ENCODE measurements at regions not wholly inside any gene's neighbourhood (a gene's known extent, or its start where the extent isn't known, plus 50 kb on each side); places are given as distances from the start of the nearest gene placed in this dataset.
A peak's percentile ranks its signal among the peaks of the same experiment; 100 is the strongest.
"Not testable (repeated sequence)": the region's sequence is repeated elsewhere in the genome, so short reads cannot be mapped to it uniquely, and the experiment has no call there.

DNA sequence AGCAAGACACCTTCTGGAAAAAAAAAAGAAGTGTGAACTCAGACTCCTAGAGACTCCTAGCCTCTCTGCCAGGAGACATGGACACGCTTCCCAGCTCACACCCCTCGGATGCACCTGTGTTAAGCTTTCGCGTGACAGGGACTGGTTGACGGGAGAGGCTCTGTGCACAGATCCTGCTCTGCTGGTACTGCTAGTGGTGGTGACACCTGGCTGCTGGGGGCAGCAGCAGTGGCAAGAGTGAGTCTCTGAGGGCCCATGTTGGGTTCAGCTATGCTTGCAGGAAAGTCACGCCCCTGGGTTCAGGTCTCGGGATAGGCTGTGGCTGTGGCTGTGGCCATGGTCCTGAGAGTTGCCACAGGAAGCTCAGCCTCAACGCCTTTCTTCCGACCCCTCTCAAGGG, 81.1 kb downstream of the XRCC2 start:
- DNase-seq: no peak

DNA sequence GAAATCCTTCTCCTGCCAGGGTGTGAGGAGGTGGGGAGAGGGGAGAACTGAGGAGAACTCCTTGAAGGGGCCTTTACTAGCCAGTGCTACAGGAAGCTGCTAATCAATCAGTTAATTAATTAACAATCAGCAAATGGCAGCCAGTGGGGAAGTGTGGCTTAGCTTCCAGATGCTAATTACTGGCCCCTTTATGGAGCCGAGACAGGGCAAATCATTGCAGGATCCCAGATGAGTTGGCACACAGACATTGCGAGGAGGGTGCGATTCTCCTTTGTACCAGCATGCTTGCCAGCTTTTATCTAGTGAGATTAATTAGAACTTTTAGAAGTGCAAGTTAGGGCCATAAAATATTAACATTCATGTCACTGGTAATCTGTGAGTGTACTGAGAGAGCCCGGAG, 84.0 kb downstream of the XRCC2 start:
- DNase-seq: no peak

DNA sequence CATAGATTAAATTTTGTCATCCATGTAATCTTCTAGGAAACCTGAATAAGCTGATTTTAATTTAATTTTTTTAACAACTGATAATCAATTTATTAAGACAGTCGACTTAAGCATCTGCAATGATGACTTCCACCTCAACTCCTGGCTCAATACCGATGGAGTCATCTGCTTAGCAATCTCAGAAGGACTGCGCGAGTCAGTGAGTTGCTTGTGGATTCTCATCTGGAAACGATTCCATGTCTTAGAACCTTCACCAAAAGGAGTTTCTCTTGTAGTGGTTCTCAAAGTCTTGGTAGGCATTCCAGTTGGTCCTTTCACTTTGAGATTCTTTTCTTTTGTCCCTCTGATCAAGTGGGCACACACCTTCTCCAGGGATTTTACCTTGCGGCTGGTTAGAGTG, 85.5 kb downstream of the XRCC2 start:
- no peak for DNase-seq

DNA sequence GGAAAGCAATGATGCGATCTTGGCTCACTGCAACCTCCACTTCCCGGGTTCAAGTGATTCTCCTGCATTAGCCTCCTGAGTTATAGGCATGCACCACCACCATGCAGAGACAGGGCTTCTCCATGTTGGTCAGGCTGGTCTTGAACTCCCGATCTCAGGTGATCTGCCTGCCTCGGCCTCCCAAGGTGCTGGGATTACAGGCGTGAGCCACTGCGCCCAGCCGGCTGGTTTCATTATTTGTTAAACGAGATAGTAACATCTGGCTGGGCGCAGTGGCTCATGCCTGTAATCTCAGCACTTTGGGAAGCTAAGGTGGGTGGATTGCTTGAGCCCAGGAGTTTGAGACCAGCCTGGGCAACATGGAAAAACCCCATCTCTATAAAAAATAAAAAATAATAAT, 86.1 kb downstream of the XRCC2 start:
- not testable (repeated sequence) for DNase-seq

DNA sequence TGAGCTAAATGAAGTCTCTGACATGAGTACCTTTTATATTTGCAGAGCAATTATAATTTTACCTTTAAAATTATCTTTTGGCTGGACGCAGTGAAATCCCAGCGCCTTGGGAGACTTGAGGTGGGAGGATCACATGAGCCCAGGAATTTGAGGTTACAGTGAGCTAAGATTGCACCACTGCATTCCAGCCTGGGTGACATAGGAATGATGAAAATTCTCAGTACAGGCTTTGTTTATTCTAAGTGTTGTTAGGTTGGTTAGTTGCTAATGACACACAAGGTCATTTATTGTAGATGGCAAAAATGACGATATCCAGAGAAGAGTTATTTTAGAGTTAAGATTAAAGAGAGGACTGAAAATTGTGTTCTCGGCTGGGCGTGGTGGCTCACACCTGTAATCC, 87.6 kb downstream of the XRCC2 start:
- no peak for DNase-seq

DNA sequence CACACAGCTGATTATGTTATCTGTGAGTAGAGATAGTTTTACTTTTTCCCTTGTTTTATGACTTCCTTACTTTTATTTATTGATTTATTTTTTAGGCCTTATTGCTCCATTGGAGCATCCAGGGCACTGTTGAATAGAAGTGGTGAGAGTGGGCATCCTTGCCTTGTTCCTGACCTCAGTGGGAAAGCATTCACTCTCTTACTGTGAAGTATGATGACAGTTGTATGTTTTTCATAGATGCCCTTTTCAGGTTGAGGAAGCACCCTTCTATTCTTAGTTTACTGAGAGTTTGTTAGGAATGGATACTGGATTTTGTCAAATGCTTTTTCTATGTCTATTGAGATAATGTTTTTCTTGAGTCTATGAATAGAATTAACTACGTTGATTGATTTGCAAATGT, 88.6 kb downstream of the XRCC2 start:
- DNase-seq: no peak

DNA sequence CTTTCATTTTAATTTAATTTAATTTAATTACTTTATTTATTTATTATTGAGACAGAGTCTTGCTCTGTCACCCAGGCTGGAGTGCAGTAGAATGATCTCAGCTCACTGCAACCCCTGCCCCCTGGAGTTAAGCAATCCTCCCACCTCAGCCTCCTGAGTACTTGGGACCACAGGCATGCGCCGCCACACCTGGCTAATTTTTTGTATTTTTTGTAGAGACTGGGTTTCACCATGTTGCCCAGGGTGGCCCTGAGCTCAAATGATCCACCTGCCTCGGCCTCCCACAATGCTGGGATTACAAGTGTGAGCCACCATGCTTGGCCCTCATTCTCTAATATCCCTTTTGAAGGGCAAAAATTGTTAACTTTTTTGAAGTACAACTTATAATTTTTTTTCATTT, 92.9 kb downstream of the XRCC2 start:
- no peak for DNase-seq

DNA sequence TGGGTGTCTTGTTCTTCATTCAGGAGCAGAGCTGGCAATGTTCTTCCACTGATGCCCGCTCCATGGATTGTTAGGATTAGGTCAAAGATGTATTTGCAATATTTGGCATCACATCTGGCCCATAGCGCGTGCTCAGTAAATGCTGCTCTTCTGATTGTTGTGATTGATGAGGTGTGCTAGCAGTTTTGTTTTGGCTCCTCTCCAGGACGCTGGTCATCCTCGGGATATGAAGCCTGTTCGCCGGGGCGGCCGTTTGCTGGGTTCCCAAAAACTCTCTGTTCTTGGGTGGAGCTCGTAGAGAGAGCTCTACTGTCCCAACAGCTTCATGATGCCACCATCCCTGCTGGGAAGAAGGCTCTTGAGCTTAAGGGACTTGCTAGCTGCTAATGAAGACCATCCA, 96.9 kb downstream of the XRCC2 start:
- DNase-seq: no peak

DNA sequence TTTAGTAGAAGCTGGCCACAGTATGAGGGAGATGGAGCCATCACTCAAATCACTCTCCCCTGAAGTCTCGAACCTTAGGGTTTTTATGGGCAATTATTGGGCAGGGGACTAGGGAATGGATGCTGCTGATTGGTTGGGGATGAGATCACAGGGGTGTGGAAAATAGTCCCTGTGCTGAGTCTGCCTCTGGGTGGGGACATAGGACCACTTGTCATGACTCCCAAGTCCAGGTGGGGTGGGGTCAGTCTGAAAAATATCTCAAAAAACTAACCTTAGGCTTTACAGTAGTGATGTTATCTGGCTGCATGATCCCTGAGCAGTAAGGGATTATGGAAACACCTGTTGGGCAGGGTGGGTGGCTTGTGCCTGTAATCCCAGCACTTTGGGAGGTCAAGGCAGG, 98.6 kb downstream of the XRCC2 start:
- DNase-seq: no peak

DNA sequence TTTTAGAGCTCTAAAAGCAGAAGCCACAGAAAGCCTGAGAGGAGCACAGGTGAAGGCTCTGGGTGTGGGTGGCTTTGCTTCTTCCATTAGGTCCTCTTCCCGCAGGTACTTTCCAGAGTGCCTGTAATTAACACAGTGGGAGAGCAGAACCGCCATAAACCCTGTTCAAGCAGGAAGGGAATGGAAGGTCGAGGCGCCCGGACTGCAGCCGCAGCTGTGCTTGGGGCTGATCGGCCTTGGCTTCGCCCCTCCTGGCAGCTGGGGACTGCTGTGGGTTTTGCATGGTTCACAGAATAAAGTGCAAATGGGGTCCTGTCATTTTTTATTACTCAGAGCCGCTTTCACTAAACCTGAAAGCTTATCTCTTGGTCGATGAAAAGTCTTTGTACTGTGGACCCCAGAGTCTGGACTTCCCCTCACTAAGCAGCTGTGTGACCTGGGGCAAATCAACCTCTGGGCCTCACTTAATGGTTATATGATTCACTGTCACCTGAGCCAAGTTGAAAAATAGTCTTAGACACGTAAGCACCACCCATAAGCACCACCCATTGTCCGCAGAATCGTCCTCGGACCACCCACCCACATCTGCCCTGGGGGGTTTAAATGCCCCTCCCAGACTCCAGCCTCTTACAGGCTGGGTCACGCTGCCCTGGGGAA, 100.9 kb downstream of the XRCC2 start:
- no peak for DNase-seq

DNA sequence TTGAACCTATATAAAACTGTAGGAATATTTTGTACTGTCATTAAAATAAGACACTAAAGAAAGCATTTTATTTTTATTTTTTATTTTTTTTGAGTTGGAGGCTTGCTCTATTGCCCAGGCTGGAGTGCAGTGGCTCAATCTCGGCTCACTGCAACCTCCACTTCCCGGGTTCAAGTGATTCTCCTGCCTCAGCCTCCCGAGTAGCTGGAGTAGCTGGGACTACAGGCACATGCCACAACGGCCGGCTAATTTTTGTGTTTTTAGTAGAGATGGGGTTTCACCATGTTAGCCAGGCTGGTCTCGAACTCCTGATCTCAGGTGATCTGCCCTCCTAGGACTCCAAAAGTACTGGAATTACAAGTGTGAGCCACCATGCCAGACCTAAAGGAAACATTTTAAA, 102.8 kb downstream of the XRCC2 start:
- not testable (repeated sequence) for DNase-seq

DNA sequence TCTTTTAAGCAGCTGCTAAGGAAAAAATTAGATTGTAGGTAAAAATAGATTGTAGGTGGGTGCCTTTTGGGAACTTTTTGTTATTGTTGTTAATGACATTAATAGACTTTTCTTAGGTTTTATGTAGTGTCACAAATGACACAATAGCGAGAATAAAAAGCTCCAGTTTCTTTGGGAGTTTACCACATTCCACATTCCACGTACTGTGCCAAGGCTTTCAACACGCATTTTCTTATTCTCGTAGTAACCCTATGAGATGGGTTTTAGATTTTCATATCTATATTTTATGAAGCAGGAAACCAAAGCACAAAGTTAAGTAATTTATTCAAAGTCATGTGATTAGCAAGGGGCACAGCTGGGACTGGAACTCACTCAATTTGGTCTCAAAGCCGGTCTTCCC, 103.8 kb downstream of the XRCC2 start:
- no peak for DNase-seq

DNA sequence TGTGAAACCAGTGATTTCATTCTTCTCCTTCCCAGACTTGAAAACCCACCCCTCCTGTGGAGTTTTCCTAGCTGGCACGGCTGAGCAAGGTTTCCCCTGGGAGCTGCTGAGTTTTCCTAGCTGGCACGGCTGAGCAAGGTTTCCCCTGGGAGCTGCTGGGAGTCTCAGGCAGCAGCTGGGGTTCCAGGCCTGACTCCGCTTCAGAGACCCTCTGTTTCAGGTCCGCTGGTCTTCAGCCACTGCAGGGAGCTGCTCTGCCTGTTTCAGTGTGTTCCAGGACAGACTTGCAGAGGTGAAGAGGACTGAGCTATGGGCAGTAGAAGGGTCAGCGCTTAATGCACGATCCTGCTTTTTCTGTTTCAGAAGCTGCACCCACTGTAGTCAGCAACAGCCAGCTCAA, 104.9 kb downstream of the XRCC2 start:
- no peak for DNase-seq

DNA sequence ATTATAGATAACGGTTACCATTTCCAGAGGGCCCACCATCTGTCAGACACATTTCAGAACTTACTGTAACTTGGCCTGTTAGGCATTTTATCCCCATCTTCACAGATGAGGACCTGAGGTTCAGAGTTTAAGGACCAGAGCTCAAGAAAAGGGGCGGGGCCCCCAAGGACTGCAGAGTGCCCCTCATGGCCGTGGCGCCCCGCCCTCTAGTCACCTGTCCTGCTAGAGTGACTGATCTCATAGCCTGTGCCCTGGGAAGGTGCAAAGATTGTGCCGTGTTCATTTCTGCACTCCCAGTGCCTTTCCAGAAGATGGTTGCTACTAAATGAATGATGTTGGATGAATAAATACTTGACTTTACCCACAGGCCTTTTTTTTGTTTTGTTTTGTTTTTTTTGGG, 107.0 kb downstream of the XRCC2 start:
- DNase-seq: no peak

DNA sequence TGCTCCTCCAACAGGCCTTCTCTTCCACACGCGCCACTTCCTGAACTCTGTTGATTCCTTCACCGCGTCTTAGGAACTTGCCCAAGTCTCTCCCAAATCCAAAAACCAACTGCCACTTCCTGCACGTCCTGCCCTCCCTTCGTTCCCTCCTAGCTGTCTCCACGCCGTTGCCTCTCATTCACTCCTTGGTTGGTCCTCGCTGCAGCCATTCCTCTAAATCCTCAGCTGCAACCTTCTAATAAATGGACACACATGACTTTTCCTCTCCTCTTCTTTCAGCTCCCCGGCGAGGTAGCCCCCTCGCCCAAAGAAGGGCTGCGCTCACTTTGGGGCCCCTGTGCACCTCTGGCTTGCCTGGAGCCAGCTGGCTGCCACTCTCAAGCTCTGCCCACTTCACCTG, 110.2 kb downstream of the XRCC2 start:
- no peak for DNase-seq

DNA sequence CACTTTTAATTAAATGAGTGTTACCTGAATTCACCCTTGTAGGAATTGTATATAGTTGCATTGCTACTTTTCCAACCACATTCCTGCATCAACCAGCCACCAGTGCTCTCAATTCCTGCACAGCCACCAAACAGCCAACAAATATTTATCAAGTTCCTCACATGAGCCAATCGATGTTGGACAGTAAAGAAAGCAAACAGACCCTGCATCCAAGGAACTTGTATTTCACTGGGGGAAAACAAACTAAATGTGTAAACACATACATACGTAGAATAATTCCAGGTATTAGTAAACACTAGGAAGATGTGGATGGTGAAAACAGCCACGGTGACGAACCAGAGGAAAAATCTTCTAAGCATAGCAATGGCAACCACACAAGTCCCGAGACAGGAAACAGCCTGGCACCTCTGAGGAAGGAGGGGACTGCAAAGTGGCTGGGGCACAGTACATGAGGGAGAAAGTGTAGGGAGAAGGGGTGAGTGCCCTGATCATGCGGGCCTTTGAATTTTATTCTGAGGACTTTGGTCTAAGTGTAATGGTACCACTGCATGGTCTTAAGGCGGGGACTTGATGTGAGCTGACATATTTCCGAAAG, 111.2 kb downstream of the XRCC2 start:
- DNase-seq: no peak

DNA sequence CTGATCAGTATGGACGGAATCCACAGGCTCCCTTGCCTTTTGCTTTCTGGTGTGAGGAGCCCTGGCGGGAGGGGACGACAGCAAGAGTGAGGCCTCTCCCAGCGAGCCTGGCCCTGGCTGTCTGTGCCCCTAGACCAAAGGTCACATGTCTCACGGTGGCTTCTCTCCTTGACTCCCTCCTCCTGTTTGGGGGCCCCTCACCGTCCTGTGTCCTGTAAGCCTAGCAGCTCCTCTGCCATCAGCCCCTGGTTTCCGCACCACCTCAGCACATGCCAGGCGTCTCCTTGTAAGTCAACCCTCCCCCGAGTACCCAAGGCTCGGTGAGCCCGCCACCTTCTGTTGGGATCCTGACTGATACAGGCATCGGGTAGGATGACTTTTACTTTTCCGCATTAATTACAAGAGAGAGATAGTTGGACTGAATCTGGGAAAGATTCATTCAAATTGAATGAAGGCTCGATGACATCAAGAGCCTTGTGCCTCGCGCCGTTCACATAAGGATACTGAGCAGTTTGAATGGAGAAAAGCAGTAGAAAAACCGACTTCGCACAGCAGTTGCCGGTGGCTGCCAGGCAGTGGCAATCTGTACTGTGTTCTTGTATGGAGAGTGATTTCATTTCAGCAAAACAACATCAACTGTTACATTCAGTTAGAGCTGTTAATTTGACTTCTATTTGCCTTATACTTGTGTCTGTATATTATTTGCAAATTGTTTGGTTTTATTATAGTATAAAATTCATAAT, 119.8 kb downstream of the XRCC2 start:
- no peak for DNase-seq

DNA sequence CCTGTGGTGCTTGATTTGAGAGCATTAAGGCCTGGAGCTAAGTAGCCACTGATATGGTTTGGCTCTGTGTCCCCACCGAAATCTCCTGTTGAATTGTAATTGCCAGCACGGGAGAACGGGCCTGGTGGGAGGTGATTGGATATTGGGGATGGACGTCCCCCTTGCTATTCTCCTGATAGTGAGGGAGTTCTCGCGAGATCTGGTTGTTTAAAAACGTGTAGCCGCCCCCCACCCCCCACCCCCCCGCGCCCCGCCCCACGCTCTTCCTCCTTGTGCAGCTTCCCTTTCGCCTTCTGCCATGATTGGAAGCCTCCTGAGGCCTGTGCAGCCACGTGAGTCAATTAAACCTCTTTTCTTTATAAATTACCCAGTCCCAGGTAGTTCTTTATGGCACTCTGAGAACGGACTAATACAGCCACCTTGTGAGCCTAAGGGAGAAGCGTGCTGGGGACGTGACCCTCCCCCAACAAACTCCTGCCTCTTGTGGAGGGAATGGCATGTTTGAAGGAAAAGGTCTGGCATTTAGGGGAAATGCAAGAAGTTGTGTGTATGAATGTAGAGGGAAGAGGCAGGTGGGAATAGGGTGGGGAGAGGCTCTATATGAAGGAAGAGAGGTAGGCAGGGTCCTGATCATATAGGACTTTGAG, 118.0 kb upstream of the KMT2C start:
- peak; percentile 63 for DNase-seq

DNA sequence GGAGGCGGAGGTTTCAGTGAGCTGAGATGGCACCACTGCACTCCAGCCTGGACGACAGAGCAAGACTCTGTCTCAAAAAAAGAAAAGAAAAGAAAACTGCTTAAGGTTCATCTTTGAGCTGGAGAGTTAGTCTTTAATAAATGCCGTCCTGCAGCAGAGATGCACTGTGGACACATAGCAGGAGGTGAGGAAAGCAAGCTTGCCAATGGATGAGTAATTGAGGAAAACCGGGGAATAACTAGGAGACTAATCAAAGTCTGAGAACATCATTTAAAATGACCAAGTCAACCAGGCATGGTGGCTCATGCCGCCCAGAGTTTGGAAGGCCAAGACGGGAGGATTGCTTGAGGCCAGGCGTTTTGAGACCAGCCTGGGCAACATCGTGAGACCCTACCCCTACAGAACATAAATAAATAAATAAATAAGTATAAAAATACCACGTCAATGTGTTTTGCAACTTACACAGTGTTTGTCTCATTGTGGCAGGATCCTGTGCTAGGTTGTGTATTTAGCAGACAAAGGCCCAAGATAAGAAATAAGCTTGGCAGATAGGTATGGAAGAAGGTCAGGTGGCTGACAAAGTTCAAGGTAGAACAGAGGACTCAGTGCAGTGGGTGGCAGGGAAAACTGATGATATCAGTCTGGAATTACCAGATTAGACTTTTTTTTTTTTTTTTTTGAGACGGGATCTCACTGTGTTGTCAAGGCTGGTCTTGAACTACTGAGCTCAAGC, 115.7 kb upstream of the KMT2C start:
- no peak for DNase-seq

DNA sequence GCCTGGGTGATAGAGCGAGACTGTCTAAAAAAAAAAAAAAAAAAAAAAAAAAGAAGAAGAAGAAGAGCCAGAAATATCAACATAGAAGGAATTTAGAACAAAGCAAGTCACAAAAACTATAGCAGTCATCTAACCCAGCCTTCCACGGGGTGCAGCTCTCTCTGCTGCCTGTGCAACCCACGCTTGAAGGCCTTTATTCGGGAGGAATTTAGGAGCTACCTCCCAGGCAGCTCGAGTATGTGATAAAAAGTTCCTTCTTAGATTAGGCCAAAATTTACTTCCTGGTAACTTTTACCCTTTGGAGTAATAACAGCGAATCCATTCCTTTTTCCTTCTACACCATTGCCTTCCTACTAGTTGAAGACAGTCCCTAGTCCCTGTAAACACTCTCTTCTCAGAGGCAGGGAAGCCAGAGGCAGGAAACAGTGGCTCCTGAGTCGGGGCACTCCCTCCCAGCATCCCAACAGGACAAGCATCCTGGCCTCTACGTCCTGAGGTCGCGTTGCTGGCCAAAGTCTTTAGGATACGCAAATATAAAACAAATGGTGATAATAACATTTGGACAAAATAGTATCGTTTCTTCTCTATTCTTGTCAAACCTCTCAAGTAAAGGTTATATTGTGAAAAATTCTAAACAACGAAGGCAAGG, 109.3 kb upstream of the KMT2C start:
- DNase-seq: no peak

DNA sequence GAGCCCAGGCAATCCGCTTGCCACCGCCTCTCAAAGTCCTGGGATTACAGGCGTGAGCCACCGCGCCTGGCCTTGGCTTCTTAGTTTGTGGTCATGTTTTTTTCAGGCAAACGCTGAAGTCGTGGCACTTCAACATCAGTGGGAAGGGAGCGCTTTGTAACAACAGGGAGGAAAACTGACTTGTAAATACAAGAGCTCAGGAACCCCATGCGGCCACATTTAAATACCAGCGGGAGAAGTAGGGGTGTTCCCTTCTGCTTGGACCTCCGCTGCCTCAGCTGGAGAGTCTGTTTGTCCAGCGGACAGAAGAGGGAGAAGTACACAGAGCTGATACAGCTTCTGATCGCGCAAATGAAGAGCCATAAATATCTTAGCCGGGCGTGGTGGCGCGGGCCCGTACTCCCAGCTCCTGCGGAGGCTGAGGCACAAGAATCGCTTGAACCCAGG, 108.7 kb upstream of the KMT2C start:
- no peak for DNase-seq

DNA sequence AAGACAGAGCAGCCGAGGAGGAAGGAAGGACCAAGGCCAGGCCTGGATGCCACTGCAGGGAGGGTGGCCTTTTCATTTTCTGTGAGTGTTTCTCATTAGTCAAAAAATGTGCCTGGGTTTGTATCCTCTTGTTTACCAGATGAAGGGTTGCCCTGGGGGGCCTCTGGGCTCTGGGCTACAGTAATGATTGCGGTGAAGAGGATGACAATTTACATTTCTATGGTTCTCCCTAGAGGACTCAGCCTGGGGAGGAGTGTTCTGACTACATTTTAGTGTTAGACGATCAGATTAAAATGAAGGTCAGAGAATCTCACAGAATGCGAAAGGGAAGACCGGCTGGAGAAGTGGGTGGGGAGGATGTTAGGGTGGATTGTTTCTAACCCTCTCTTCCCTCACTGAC, 108.0 kb upstream of the KMT2C start:
- DNase-seq: no peak

DNA sequence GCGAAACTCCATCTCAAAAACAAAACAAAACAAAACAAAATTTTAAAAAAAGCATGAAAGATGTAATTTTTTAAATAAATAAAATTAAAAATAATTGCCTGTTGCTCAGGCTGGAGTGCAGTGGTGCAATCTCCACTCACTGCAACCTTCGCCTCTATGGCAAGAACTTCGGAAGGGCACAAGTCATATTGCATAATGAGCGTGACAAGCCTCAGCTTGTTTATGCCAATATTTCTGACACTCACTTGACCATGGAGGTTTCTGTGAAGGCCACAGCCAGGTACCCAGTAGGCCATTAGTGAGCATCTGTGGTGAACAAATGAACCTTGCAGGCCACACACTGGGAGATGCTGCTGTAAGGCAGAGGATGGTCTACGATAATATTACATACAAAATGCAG, 106.1 kb upstream of the KMT2C start:
- DNase-seq: no peak

Data from OCI-M1 (cell line).